ENCODE measurements at regions not wholly inside any gene's neighbourhood (a gene's known extent, or its start where the extent isn't known, plus 50 kb on each side); places are given as distances from the start of the nearest gene placed in this dataset.

- TF ChIP-seq ZKSCAN8 (CRISPR knock-in tag; IDR thresholded peaks at IDR 0.05) (no peak), TSHZ1 (CRISPR knock-in tag; IDR thresholded peaks at IDR 0.05) (no peak), CTCF (IDR thresholded peaks at IDR 0.05 in 2 of 3, conservative IDR thresholded peaks at IDR 0.05 in 1 of 3; ENCODE audit: insufficient read depth in 2 of 3, low read depth in 1 of 3, low read length in 3 of 3) (no peak), BHLHE40 (IDR thresholded peaks at IDR 0.05; ENCODE audit: low read length) (no peak)
Observed at GRCh38 chr2:149652926-149653325, 65.4 kb upstream of the MMADHC start.

Measured in K562 (cell line).